ENCODE measurements at regions not wholly inside any gene's neighbourhood (a gene's known extent, or its start where the extent isn't known, plus 50 kb on each side); places are given as distances from the start of the nearest gene placed in this dataset.

- H2AK9ac ChIP-seq (replicated peaks; ENCODE audit: low read depth, low read length, poor library complexity), result no peak overlapping the region
- H3K4me3 ChIP-seq (ENCODE audit: insufficient read depth, low read depth, low read length), result no peak overlapping the region
- in situ Hi-C loops (cut with MboI; ENCODE audit: low sequenced_read_pairs) (no loop called here), dilution Hi-C loops (cut with HindIII; ENCODE audit: low sequenced_read_pairs, unreplicated experiment) (no loop called here), intact Hi-C loops (cut with micrococcal nuclease) (no loop called here)
- H3K9ac ChIP-seq (ENCODE audit: low read depth, low read length), result no peak overlapping the region
- no peak overlapping the region for H2BK120ac ChIP-seq (ENCODE audit: low read depth, low read length)
- ChIA-PET CTCF (no interaction called here), POLR2A (ENCODE audit: unreplicated experiment) (no interaction called here)
- H2AFZ ChIP-seq (replicated peaks; ENCODE audit: low read length, poor library complexity), result peak overlapping the region; percentile 9
- no TSS peak for BruUV-seq (replicated peaks)
- no peak overlapping the region for H3K14ac ChIP-seq (replicated peaks; ENCODE audit: low read depth, low read length)
- no peaks in the 10 kb centered on the region for H3K9me3 ChIP-seq (ENCODE audit: control insufficient read depth, insufficient read depth, low read length)
- H4K5ac ChIP-seq (ENCODE audit: low read depth, low read length), result no peak overlapping the region
- no peaks in the 10 kb centered on the region for H3K9me1 ChIP-seq (ENCODE audit: insufficient read depth, low read length)
- no peak overlapping the region for H2AK5ac ChIP-seq (ENCODE audit: low read depth, low read length)
- no peak overlapping the region for H3K23ac ChIP-seq (ENCODE audit: low read depth, low read length)
- no peak overlapping the region for H2BK5ac ChIP-seq (ENCODE audit: low read depth, low read length, poor library complexity, severe bottlenecking)
- no peak for DNase-seq
- TF ChIP-seq CEBPB (IDR thresholded peaks at IDR 0.05; ENCODE audit: low read depth, low read length) (no peak), RFX5 (IDR thresholded peaks at IDR 0.05; ENCODE audit: low read depth, low read length) (no peak), MAZ (IDR thresholded peaks at IDR 0.05; ENCODE audit: borderline replicate concordance, low read depth, low read length) (no peak), CHD1 (IDR thresholded peaks at IDR 0.05; ENCODE audit: low read depth, low read length) (no peak), RAD21 (IDR thresholded peaks at IDR 0.05; ENCODE audit: low read length) (no peak), RCOR1 (IDR thresholded peaks at IDR 0.05; ENCODE audit: insufficient replicate concordance, low read length) (no peak), MXI1 (IDR thresholded peaks at IDR 0.05; ENCODE audit: borderline replicate concordance, low read depth, low read length) (no peak), SMC3 (IDR thresholded peaks at IDR 0.05; ENCODE audit: low read depth, low read length) (no peak), FOS (IDR thresholded peaks at IDR 0.05; ENCODE audit: low read depth, low read length) (no peak), NFE2L2 (IDR thresholded peaks at IDR 0.05; ENCODE audit: low read depth, low read length) (no peak)
- no peak overlapping the region for H3K4me2 ChIP-seq (ENCODE audit: low read depth, low read length)
- WGBS, 2 experiments (ENCODE audit: extremely low coverage in 2 of 2, insufficient read length in 1 of 2), result 6% methylated on average over 3 of the region's 7 CpGs; no CpG with 5 or more reads in 1 of the 2 experiments
- H3K56ac ChIP-seq (ENCODE audit: extremely low read depth, insufficient read depth, low read length), result no peak overlapping the region
- H2BK20ac ChIP-seq (ENCODE audit: low read depth, low read length), result no peak overlapping the region
- H3K4me1 ChIP-seq (ENCODE audit: control insufficient read depth, insufficient read depth, low read length), result peaks cover 3% of the 10 kb centered on the region
- no peak overlapping the region for H3K4ac ChIP-seq (ENCODE audit: low read depth, low read length)
- ATAC-seq (ENCODE audit: low read depth), result no peak
- no peaks in the 10 kb centered on the region for H3K79me1 ChIP-seq (ENCODE audit: low read depth in 1 of 2, low read length in 2 of 2)
- H3K27me3 ChIP-seq (ENCODE audit: control insufficient read depth, insufficient read depth, low read length), result peaks cover 25% of the 10 kb centered on the region
- no peaks in the 10 kb centered on the region for H4K20me1 ChIP-seq (ENCODE audit: insufficient read depth, low read length)
- no peak overlapping the region for H4K8ac ChIP-seq (ENCODE audit: low read depth in 2 of 2, low read length in 2 of 2)
- H2BK15ac ChIP-seq (ENCODE audit: low read depth, low read length), result no peak overlapping the region
- no peaks in the 10 kb centered on the region for H3K36me3 ChIP-seq (ENCODE audit: control insufficient read depth, insufficient read depth, low read length)
- no peak overlapping the region for H4K91ac ChIP-seq (ENCODE audit: insufficient read depth, low read depth, low read length)
- no peak overlapping the region for H3K18ac ChIP-seq (ENCODE audit: low read depth, low read length)
- no peak overlapping the region for H3K27ac ChIP-seq (ENCODE audit: insufficient read depth, low read length)
Observed at GRCh38 chr3:43892526-43892925, 201.8 kb downstream of the ABHD5 start.

Measured in IMR-90 (cell line).